ENCODE measurements at regions not wholly inside any gene's neighbourhood (a gene's known extent, or its start where the extent isn't known, plus 50 kb on each side); places are given as distances from the start of the nearest gene placed in this dataset.

DNA sequence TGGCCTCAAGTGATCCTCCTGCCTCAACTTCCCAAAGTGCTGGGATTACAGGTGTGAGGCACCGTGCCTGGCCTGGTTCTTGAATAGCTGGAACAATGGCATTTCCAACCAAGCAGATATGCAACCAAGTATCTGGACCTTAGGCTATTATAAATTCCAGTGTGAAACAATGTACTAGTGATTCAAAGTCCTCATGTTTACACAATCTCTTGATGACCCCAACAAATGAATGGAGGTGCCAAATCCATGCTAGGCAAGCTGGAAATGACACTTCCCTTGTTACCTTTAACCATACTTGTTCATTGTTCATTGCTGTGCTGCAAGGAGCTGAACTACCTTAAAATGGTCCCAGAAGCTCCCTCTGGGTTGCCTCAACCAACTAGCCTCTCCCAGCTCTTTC is 282.2 kb upstream of the KLF14 start:
- TF ChIP-seq, protein P1, sequence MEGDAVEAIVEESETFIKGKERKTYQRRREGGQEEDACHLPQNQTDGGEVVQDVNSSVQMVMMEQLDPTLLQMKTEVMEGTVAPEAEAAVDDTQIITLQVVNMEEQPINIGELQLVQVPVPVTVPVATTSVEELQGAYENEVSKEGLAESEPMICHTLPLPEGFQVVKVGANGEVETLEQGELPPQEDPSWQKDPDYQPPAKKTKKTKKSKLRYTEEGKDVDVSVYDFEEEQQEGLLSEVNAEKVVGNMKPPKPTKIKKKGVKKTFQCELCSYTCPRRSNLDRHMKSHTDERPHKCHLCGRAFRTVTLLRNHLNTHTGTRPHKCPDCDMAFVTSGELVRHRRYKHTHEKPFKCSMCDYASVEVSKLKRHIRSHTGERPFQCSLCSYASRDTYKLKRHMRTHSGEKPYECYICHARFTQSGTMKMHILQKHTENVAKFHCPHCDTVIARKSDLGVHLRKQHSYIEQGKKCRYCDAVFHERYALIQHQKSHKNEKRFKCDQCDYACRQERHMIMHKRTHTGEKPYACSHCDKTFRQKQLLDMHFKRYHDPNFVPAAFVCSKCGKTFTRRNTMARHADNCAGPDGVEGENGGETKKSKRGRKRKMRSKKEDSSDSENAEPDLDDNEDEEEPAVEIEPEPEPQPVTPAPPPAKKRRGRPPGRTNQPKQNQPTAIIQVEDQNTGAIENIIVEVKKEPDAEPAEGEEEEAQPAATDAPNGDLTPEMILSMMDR (IDR thresholded peaks at IDR 0.05), result no peak
- no peak for TF ChIP-seq POLR2A (IDR thresholded peaks at IDR 0.05)
